ENCODE measurements at regions not wholly inside any gene's neighbourhood (a gene's known extent, or its start where the extent isn't known, plus 50 kb on each side); places are given as distances from the start of the nearest gene placed in this dataset.
"Not testable (repeated sequence)": the region's sequence is repeated elsewhere in the genome, so short reads cannot be mapped to it uniquely, and the experiment has no call there.

DNA sequence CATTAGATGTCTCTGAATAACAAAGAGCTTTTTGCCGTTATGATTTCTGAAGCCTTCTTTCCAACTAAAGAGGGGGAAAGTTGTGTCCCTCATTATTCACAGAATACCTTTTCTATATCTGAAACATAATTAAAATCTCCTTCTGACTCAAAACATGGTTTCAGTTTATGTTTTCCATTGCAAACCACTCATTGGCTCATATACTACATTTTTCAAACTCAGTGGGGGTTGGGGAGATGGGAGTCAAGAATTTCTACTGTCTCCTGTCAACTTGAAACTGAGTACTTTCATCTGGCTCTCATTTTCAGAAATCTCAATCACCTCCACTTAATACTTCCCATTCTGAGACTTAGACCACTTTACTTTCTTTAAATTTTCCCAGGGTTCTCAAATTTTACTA is 1839.5 kb upstream of the PCDH10 start:
- no peak for DNase-seq (ENCODE audit: low spot score)

DNA sequence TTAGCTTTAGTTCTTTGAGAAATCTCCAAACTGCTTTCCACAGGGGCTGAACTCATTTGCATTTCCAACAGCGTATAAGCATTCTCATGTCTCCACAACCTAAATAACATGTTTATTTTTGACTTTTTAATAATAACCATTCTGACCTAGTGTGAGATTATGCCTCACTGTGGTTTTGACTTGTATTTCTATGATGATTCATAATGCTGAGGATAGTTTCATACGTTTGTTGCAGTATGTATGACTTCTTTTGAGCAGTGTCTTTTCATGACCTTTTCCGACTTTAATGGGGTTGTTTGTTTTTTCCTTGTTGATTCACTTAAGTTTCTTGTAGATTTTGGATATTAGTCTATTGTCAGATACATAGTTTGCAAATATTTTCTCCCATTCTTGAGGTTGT is 1833.0 kb upstream of the PCDH10 start:
- no peak for DNase-seq (ENCODE audit: low spot score)

DNA sequence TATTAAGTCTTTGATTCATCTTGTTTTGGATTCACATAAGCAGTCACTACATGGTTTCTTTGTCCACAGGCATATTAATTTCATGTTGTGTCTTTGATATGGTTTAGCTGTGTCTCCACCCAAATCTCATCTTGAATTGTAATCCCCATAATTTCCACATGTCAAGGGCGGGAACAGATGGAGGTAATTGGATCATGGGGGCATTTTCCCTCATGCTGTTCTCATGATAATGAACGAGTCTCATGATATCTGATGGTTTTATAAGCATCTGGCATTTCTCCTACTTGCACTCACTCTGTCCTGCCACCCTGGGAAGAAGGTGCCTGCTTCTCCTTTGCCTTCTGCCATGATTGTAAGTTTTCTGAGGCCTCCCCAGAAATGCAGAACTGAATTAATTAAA is 1811.2 kb upstream of the PCDH10 start:
- no peak for DNase-seq (ENCODE audit: low spot score)

DNA sequence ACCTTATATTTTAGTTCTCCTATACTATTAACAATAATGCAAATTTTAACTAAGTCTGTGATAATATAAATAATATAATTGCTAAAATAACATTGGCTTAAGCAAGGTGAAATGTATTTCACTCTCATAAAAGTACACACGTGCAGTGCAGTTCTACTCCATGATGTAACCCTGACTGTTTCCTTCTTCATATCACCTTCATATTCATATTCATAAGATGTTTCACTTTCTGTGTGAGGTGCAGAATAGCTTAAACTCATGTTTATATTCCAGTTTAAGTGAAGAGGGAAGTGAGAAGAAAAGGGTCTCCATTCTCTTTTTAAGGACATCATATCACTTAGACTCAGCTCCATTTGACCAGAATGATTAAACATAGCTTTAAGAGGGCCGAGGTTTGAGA is 1810.0 kb upstream of the PCDH10 start:
- DNase-seq (ENCODE audit: low spot score): no peak

DNA sequence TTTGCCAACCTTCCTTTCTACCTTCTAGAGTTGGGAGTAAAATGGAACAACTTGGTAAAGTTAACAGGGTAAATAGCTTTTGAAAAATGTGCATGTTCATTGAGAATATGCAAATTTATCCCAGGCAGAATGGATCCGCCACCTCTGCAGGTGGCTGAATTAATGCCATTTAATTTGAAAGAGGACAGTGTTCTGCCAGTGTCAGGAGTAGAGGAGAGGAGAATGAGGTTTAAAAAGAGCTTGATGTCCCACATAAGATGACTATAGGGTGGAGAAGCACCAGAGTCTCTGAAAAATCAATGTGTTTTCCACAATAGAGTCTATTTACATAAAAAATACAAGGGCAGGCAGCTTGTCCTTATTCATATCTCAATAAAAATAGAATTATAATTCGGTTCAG is 1804.3 kb upstream of the PCDH10 start:
- no peak for DNase-seq (ENCODE audit: low spot score)

DNA sequence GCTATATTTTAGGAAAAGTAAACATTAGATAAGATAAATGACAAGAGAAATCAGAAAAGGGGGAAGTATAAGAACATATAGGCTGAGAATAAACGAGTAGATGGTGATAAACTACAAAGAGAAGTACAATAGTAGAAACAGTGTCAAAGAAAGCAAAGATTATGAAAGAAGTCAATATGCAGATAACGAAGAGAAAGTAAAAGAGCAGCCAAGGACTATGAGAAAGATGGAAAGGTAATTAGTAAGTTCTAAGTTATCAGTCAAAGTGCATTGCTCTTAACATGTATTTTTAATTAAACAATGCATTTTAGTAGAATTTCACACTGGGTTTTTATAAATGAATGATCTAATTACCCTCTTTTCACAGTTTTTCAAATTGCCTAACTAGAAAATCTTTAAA is 1801.3 kb upstream of the PCDH10 start:
- no peak for DNase-seq (ENCODE audit: low spot score)

DNA sequence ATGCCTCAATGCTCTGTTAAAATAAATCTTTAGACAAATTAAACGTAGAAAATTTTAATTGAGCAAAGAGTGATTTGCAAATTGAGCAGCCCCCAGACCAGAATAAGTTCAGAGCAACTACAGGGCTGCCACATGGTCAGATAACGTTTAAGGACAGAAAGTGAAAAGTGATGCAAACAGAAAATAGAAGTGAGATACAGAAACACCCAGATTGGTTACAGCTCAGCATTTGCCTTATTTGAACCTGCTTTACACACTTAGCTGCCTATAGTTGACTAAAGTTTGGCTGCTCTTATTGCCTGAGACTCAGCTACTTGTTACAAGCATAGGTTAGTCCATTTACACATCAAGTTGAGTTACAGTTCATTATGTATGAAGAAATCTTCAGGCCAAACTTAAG is 1800.8 kb upstream of the PCDH10 start:
- DNase-seq (ENCODE audit: low spot score): no peak

DNA sequence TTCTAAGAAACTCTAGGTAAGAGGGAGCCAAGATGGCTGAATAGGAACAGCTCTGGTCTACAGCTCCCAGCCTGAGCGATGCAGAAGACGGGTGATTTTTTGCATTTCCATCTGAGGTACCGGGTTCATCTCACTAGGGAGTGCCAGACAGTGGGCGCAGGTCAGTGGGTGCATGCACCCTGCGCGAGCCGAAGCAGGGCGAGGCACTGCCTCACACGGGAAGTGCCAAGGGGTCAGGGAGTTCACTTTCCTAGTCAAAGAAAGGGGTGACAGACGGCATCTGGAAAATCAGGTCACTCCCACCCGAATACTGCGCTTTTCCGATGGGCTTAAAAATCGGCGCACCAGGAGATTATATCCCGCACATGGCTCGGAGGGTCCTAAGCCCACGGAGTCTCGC is 1796.7 kb upstream of the PCDH10 start:
- not testable (repeated sequence) for DNase-seq (ENCODE audit: low spot score)

DNA sequence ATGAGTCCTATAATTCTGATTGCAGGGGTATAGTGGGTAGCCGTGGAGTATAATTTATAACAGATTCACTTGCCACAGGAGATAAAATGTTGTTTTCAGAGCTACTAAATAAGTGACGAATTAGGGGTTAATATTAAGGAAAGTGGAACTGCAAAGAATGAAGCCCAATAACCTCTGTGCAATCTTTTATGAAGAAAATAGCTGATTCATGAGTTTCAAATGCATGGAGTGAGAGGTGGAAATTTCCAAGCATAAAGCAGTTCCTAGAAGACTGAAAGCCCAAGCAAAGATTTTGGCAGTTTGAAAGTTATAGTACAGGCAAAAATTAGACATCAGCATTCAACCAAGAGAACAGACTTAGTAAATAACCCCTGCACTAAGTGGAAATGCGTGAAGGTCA is 1782.4 kb upstream of the PCDH10 start:
- no peak for DNase-seq (ENCODE audit: low spot score)

DNA sequence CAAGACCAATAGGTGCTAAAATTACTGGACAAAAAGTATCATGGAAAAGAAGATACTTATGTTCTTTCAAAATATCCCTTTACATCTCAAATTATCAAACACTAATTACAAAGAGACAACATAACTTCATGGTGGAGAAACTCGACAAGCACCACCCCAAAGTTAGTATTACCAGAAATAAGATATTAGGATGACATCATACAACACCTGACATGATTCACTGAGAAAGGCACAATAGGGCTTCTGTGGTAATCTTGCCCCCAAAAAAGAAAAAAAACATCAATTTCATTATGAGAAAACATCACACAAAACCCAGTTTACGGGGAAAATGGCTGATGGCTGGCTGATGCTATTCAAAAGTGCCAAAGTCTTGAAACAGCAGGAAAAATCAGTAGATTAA is 1781.7 kb upstream of the PCDH10 start:
- no peak for DNase-seq (ENCODE audit: low spot score)

DNA sequence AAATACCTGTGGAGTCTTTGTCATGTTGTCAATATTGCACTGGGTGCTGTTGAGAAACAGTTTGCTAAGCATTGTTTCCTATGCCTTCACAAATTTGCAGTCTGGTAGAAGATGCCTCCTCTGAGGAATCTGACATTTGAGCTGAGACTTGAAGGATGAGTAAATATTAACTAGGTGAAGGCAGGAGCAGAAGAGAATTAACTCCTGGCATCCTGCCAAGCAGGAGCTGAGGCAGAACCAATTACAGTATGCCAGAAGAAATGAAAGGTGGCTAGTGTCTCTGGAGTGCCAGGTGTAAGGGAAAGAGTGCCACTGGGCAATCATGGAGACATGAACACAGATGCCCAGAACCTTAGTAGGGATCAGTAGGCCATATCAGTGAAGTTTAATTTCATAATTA is 1778.2 kb upstream of the PCDH10 start:
- DNase-seq (ENCODE audit: low spot score): no peak

DNA sequence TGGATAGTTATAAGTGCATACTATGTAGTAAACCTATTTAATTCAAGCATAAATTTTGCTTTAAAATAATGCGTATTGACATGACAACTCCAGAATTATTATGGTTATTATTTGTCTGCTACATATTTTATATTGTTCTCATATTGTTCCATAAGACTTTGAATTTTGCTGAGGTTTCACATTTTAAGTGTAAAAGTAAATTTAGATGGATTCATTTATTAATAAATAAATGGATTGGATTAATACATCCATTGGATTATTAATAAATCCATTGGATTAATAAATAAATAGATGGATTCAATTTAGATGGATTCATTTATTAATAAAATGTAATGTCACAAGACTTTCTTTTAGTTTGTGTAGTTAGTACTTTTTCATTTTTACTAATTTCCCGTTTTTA is 1768.0 kb upstream of the PCDH10 start:
- no peak for DNase-seq (ENCODE audit: low spot score)

DNA sequence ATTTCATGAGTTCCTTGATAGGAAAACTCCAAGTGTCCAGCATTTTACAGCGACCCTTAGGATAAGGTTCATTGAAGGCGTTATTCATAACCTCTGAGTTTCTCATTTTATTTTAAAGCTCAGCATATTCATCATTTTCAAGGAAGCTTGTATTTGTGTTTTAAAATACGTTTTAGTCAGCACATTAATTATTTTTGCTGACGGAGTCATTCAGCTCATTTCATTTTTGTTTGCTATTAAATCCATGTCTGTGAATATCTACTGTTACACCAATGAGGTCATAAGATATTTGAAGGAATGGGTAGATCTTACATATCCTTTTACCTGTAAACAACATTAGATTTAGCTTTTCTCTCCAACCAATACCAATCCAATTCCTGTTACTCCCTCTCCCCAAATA is 1766.3 kb upstream of the PCDH10 start:
- no peak for DNase-seq (ENCODE audit: low spot score)

DNA sequence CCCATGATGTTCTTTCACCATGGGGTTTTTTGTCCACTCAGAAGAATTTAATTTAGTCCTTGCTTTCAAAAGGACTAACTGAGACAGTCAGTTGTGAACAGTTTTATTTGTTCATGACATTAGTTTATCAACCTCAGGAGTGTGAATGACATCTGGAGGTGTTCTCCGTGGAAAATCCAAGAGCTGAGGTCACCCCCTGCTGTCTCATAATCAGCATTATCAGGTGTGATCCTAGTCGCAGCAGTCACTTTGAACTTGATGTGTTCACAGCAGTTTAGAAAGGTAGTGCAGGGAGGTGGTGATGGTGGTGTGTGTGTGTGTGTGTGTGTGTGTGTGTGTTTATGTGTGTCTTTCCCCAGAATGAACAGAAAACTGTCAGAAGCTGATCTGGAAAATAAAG is 1760.8 kb upstream of the PCDH10 start:
- no peak for DNase-seq (ENCODE audit: low spot score)

DNA sequence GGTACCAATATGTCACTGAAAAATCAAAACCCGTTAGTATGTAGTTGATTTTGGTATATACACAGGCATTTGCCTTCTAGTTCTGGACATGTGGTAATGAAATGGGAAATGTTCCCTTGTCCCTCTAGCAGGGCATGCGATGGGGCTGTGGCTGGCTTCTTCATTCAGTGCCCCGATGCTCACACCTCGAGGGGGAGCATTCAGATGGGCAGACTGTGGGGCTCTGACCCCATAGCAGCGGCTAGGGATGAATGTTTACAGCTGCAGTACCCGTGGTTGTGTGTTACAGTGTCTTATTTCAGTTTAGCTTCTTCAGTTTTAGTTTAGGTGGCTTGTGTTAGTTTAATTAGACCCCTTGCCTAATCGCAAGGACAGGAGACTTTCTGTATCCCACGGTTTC is 1741.0 kb upstream of the PCDH10 start:
- DNase-seq (ENCODE audit: low spot score): no peak

DNA sequence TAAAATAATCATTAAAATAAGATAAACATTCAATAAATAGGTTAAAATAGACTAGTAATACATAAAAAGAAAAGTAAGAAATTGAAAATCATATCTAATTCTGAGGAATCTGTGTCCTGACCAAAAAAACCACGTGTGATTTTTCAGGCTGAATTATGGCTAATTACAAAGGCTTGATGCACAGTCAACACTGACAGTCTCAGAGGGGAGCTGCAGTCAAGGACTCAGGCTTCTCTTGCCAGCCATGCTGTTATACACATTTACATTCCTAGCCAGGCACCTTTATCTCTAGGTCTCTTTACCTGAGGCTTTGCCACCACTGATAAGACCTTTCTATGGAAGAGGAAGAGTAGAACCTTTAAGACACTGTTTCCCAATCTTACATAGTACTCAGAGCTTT is 1737.7 kb upstream of the PCDH10 start:
- no peak for DNase-seq (ENCODE audit: low spot score)

DNA sequence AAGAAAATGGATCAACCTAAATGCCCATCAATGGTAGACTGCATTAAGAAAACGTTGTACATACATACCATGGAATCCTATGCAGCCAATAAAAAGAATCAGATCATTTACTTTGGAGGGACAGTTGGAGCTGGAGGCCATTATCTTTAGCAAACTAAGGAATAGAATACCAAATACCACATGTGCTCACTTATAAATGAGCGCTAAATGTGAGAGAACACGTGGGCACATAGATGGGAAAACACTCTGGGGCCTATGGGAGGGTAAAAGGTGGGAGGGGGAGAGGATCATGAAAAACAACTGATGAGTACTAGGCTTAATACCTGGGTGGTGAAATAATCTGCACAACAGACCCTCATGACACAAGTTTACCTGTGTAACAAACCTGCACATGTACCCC is 1729.9 kb upstream of the PCDH10 start:
- DNase-seq (ENCODE audit: low spot score): no peak

DNA sequence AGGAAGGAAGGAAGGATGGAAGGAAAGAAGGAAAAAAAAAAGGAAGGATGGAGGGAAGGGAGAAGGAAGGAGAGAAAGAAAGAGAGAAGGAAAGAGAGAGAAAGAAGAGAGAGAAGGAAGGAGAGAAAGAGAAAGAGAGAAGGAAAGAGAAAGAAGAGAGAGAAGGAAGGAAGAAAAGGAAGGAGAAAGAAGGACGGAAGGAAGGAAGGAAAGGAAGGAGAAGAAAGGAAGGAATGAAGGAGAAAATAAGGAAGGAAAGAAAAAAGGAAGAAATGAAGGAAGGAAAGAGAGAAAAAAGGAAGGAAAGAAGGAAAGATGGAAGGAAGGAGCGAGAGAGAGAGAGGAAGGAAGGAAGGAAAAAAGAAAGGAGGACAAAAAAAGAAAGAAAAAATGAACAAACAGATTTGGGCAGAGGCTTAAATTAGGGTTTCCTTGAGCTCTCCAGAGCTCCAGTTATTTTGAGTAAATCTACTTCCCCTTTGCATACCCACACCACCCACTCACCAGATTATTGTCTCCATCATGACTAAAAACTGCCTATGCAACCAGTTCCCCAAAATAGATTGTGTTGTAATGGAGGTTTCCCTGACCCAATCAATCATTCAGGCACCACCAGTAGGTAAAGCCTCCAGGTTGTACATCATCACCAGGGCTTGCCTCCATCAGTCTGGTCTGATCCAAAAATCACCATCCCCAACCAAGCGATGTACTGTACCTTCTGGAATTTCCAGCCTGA is 1722.9 kb upstream of the PCDH10 start:
- no peak for DNase-seq (ENCODE audit: low spot score)

DNA sequence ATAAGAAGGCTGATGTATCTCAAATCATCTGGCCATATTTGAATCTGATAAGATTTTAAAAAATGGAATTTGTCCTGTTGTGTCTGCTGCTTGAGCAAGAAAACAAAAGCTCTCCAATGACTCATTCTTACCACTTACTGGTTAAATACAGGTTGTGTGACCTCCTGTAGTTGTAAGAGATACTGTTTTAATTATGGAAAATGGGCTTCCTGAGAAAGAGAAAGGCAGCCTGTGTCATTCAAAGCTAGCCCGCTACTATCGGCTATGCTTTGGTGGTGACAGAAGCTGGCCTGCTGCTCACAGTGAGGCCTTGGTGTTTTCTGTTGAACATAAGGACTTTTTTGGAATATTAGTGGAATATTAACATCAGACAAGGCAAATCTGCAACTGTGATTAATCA is 1722.1 kb upstream of the PCDH10 start:
- no peak for DNase-seq (ENCODE audit: low spot score)

DNA sequence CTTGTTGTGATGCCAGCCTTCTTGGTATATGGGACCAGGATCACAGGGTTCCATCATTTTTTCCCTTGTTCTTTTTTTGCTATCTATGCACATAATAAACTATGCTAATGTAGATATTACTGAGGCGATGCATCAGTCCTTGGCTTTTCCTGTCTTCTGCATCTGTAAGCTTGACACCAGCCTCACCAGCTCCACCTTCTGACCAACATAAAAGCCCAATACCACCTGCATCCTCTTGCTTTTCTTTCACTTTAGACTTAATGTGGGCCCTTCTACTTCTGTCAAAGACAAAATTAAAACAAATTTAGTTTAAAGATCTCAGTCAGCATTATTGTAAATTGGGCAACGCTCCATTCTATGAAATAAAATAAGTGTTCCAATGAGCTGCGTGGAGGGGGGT is 1718.8 kb upstream of the PCDH10 start:
- no peak for DNase-seq (ENCODE audit: low spot score)

DNA sequence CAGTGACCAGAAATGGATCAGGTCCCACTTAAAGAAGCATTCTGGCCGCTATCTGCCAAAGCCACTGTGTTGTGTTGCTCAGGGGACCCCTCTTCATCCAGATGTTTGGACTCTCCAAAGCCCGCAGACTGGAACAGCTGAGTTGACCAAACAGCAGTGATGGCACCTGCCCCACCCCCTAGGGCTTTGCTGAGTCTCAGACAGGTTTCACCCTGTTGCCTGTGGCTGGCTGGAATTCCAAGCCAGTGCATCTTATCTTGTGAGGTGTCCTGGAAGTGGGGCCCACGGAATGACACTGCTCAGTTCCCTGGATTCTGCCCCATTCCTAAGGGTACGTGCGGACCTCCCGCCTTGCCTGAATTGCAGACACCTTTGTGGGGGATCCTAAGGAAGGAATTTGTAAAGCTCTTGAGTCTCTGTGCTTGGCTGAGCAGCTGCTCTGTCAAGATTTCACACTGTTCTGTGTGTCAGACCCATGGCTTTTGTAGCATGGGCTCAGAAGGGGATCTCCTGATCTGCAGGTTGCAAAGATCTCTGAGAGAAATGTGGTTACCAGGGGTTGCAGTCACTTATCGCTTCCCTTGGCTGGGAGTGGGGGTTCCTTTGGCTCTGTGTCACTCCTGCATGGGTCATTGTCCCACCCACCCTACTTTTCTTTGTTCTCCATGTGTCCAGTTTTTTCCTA is 1707.9 kb upstream of the PCDH10 start:
- DNase-seq (ENCODE audit: low spot score): no peak

DNA sequence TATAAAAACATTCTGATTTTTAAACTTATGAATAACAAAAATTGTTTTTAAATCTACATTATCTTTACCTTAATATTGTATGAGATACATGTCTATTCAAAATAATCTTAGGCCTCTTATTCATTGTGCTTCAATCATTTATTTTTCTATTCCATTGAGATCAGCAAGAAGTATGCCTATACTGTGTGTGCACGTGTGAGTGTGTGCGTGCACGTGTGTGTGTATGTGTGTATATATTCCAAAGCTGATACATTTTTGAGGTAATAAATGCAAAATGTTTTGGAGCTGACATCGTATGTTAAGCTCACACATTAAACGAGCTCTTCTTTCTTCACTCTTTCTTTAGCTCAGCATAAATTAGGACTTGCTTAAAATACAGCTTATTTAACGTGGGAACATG is 1701.2 kb upstream of the PCDH10 start:
- no peak for DNase-seq (ENCODE audit: low spot score)

DNA sequence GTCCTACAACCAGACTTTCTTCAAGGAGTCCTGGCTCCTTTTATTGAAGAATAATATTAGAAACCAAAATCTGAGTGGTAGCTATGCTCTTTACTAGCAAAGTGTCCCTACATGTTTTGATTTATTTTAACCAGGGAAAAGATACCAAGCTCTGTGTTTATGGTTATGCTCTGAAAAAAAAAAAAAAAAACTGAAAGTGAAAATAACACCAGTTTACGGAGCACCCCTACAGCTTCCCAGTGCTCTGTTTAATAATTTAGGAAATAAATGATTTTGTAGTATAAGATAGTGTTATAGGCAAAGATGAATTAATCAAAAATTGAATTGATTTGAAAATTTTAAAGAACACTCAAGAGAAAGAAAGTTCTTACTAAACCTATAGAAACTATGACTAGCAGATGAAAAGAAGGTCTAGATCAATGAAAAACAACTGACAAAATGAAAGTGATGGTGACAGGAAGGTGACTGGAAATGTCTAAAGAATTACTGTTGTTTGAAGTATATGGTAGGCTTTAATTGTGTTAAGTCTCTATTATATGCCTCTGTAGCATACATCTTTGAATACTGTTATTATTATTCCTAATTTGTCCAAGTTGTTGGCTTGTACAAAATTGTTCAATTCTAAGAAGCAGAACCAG is 1698.4 kb upstream of the PCDH10 start:
- DNase-seq (ENCODE audit: low spot score): no peak

Data from hematopoietic multipotent progenitor cell treated with erythropoietin and hydrocortisone succinate and interleukin-3 and kit ligand, for 15 days (in vitro differentiated cells).